A673 (cell line): ENCODE measurements at regions not wholly inside any gene's neighbourhood (a gene's known extent, or its start where the extent isn't known, plus 50 kb on each side); places are given as distances from the start of the nearest gene placed in this dataset.

Source experiments
- BruUV-seq: library from RNA; stranded (reverse); fragments of 400-500 nt; replicated peaks from 2 replicates; lab custom pipeline; 2021; lab: Mats Ljungman, UMichigan
- CTCF ChIA-PET: fragments of 300-600 bp; sonication (Branson Sonifier 250); formaldehyde crosslinking; loops from one replicate; lab custom pipeline; 2022; ENCODE audit warnings: antibody characterized with exemption; lab: Charles Lee
- POLR2A ChIA-PET: fragments of 300-600 bp; sonication (Branson Sonifier 250); formaldehyde crosslinking; loops from one replicate; lab custom pipeline; 2022; ENCODE audit warnings: antibody characterized with exemption; ENCODE audit not compliant: low non-redundant PET; lab: Charles Lee
- DNase-seq: peaks from one replicate; pipeline ENCODE4 v3.0.0-alpha.2; 2015; ENCODE audit warnings: low spot score
- H3K27ac ChIP-seq: fragments of 200-600 bp; sonication (generic); 2 replicates; pipeline ENCODE4 v1.5.1; 2016; ENCODE audit warnings: mixed run types, low read depth, mild to moderate bottlenecking, mixed read lengths, antibody characterized with exemption, low read length; ENCODE audit not compliant: poor library complexity, severe bottlenecking
- H3K27me3 ChIP-seq: fragments of 200-600 bp; sonication (generic); replicated peaks from 2 replicates; pipeline ENCODE4 v1.6.1; 2017; ENCODE audit warnings: mixed run types, low read depth, mild to moderate bottlenecking, mixed read lengths, antibody characterized with exemption, low read length; ENCODE audit not compliant: insufficient read depth, poor library complexity
- H3K36me3 ChIP-seq: fragments of 200-600 bp; sonication (generic); 2 replicates; pipeline ENCODE4 v1.6.1; 2016; ENCODE audit warnings: mixed run types, mild to moderate bottlenecking, mixed read lengths, antibody characterized with exemption, low read length; ENCODE audit not compliant: insufficient read depth, poor library complexity, severe bottlenecking
- H3K4me1 ChIP-seq: fragments of 200-600 bp; sonication (generic); 2 replicates; pipeline ENCODE4 v1.6.1; 2017; ENCODE audit warnings: mixed run types, mild to moderate bottlenecking, mixed read lengths, antibody characterized with exemption, low read length; ENCODE audit not compliant: insufficient read depth, poor library complexity, severe bottlenecking
- H3K4me3 ChIP-seq: fragments of 200-600 bp; sonication (generic); 2 replicates; pipeline ENCODE4 v1.5.1; 2016; ENCODE audit warnings: low read depth, mixed run types, mild to moderate bottlenecking, mixed read lengths, low read length; ENCODE audit not compliant: poor library complexity, severe bottlenecking
- H3K9me3 ChIP-seq: fragments of 200-600 bp; sonication (generic); 2 replicates; pipeline ENCODE4 v1.6.1; 2016; ENCODE audit warnings: mixed run types, low read depth, mild to moderate bottlenecking, mixed read lengths, antibody characterized with exemption, low read length; ENCODE audit not compliant: poor library complexity, severe bottlenecking
- CTCF ChIP-seq: fragments of 300-800, 200-600 bp; sonication (generic); conservative IDR thresholded peaks from 2 replicates; pipeline ENCODE4 v1.5.1; 2017; ENCODE audit warnings: low read depth, mild to moderate bottlenecking, antibody characterized with exemption, low read length, moderate library complexity, mixed read lengths
- EZH2 ChIP-seq: fragments of 200-600 bp; sonication (generic); IDR thresholded peaks from 2 replicates; pipeline ENCODE4 v1.6.1; 2017; ENCODE audit warnings: borderline replicate concordance, low read depth, mild to moderate bottlenecking, mixed read lengths, antibody characterized with exemption, low read length; ENCODE audit not compliant: poor library complexity, severe bottlenecking
- intact Hi-C: fragments of 100-400 bp; cut with micrococcal nuclease; formaldehyde crosslinking; loops from one replicate; pipeline ENCODE4 v1.10.0; 2022; ENCODE audit not compliant: unreplicated experiment

GRCh38 chr7:126166645-126167044 is 1086.1 kb downstream of the GRM8 start:
- no peak overlapping the region for H3K4me3 ChIP-seq
- no peaks in the 10 kb centered on the region for H3K27me3 ChIP-seq
- no peaks in the 10 kb centered on the region for H3K9me3 ChIP-seq
- no peak for DNase-seq
- no peaks in the 10 kb centered on the region for H3K4me1 ChIP-seq
- no TSS peak for BruUV-seq
- no peaks in the 10 kb centered on the region for H3K36me3 ChIP-seq
- TF ChIP-seq CTCF (no peak), EZH2 (no peak)
- ChIA-PET POLR2A (no interaction called here), CTCF (no interaction called here)
- intact Hi-C loops: no loop called here
- no peak overlapping the region for H3K27ac ChIP-seq

GRCh38 chr7:126163647-126164046 is 1089.1 kb downstream of the GRM8 start:
- Histone ChIP-seq H3K4me3 (no peak overlapping the region), H3K36me3 (no peaks in the 10 kb centered on the region), H3K4me1 (no peaks in the 10 kb centered on the region), H3K27me3 (no peaks in the 10 kb centered on the region), H3K9me3 (no peaks in the 10 kb centered on the region), H3K27ac (no peak overlapping the region)
- intact Hi-C loops: no loop called here
- no peak for DNase-seq
- ChIA-PET CTCF (no interaction called here), POLR2A (no interaction called here)
- TF ChIP-seq CTCF (no peak), EZH2 (no peak)
- BruUV-seq: no TSS peak

GRCh38 chr7:126157391-126157790 is 1095.3 kb downstream of the GRM8 start:
- Histone ChIP-seq H3K36me3 (no peaks in the 10 kb centered on the region), H3K27me3 (no peaks in the 10 kb centered on the region), H3K4me3 (no peak overlapping the region), H3K27ac (no peak overlapping the region), H3K9me3 (no peaks in the 10 kb centered on the region), H3K4me1 (no peaks in the 10 kb centered on the region)
- CTCF ChIA-PET: no interaction called here
- POLR2A ChIA-PET: no interaction called here
- no TSS peak for BruUV-seq
- DNase-seq: no peak
- TF ChIP-seq CTCF (no peak), EZH2 (no peak)
- intact Hi-C loops: no loop called here
